Prostate gland (tissue), 2 donors: ENCODE measurements at regions not wholly inside any gene's neighbourhood (a gene's known extent, or its start where the extent isn't known, plus 50 kb on each side); places are given as distances from the start of the nearest gene placed in this dataset.

Experiments used
- DNase-seq: peaks from one replicate; pipeline ENCODE4 v3.0.0-alpha.2; 2019; ENCODE audit warnings: low spot score
- H3K27ac ChIP-seq, 2 donors: fragments of 200-600 bp; sonication (generic); 2 replicates each; pipeline ENCODE4 v1.5.1; 2017 to 2019
- H3K27me3 ChIP-seq: fragments of 200-600 bp; sonication (generic); replicated peaks from 2 replicates; pipeline ENCODE4 v1.5.1; 2019; ENCODE audit not compliant: insufficient read depth
- H3K36me3 ChIP-seq, 2 donors: fragments of 200-600 bp; sonication (generic); 1 replicate in 1 of 2; 2 replicates in 1 of 2; pipeline versions ENCODE4 v1.5.1 to v1.8.1; 2017 to 2019
- H3K4me1 ChIP-seq: fragments of 200-600 bp; sonication (generic); replicated peaks from 2 replicates; pipeline ENCODE4 v1.5.1; 2019
- H3K4me3 ChIP-seq, 2 donors: fragments of 200-600 bp; sonication (generic); 2 replicates each; pipeline ENCODE4 v1.5.1; 2017 to 2019
- H3K9me3 ChIP-seq: fragments of 200-600 bp; sonication (generic); 2 replicates; pipeline ENCODE4 v1.5.1; 2017
- POLR2A ChIP-seq: fragments of 450-650 bp; IDR thresholded peaks from one replicate; pipeline ENCODE4 v1.6.1; 2016; ENCODE audit warnings: antibody characterized with exemption, mild to moderate bottlenecking
- POLR2AphosphoS5 ChIP-seq: sonication (generic); formaldehyde crosslinking; IDR thresholded peaks from one replicate; pipeline ENCODE4 v1.6.1; 2017; ENCODE audit warnings: antibody characterized with exemption
- WGBS: methylation state at CpG from one replicate; pipeline ENCODE4 v1.1.5; 2018; 5-methylcytosine and 5-hydroxymethylcytosine counted together
- intact Hi-C: fragments of 100-400 bp; cut with DNase I; formaldehyde crosslinking; loops from one replicate; pipeline ENCODE4 v1.14.2; 2022
- TF ChIP-seq, protein P1 (sequence below), 4 experiments: fragments of 200-600 bp in 2 of 4; fragments of 450-650 bp in 2 of 4; sonication (generic) in 2 of 4; IDR thresholded peaks; 1 replicate in 3 of 4; 2 replicates in 1 of 4; pipeline ENCODE4 v1.5.1; 2016 to 2019; ENCODE audit warnings: antibody characterized with exemption in 4 of 4, mild to moderate bottlenecking in 2 of 4, moderate library complexity in 2 of 4

DNA sequence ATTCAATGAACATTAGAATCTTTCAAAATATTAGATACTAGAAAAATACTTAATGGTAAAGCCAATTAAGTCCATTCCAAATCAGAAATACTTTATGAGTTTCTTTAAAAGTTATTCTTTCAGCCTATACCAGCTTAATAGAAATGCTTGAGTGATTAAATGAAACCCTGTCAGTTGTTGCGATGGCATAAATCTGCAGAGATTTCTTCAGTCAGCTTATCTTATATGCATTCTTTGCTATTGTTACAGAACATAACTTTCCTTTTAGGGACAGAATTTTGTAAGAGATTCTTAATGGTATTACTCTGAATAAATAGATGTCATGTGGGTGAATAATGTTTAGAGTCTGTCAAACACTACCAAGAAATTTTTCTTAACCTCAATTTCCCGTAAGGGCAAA lies 325.0 kb upstream of the HAND2 start:
- Histone ChIP-seq H3K27me3 (no peaks in the 10 kb centered on the region), H3K4me3 (no peak overlapping the region), H3K4me1 (no peaks in the 10 kb centered on the region), H3K9me3 (no peaks in the 10 kb centered on the region), H3K36me3 (no peaks in the 10 kb centered on the region), H3K27ac (no peak overlapping the region)
- 79% methylated on average over 2 of the region's 2 CpGs for WGBS
- DNase-seq = no peak
- intact Hi-C loops = no loop called here
- TF ChIP-seq, protein P1, sequence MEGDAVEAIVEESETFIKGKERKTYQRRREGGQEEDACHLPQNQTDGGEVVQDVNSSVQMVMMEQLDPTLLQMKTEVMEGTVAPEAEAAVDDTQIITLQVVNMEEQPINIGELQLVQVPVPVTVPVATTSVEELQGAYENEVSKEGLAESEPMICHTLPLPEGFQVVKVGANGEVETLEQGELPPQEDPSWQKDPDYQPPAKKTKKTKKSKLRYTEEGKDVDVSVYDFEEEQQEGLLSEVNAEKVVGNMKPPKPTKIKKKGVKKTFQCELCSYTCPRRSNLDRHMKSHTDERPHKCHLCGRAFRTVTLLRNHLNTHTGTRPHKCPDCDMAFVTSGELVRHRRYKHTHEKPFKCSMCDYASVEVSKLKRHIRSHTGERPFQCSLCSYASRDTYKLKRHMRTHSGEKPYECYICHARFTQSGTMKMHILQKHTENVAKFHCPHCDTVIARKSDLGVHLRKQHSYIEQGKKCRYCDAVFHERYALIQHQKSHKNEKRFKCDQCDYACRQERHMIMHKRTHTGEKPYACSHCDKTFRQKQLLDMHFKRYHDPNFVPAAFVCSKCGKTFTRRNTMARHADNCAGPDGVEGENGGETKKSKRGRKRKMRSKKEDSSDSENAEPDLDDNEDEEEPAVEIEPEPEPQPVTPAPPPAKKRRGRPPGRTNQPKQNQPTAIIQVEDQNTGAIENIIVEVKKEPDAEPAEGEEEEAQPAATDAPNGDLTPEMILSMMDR (IDR thresholded peaks at IDR 0.05) = no peak
- TF ChIP-seq POLR2A = no peak
- TF ChIP-seq POLR2AphosphoS5 = no peak

DNA sequence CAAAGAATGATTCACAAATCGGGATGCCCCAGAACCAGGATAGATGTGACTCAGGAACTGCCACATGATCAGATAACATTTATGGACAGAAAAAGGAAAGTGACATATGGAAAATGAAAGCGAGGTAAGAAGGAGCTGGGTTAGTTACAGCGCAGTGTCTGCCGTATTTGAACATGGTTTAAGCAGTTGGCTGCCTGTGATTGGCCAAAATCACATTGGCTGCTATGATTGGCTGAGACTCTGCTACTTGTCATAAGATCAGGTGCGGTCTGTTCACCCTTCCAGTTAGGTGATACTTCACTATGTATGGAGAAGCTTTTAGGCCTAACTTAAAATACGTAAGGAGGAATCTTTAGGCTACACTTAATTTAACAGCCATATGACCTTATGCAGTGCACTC lies 322.7 kb upstream of the HAND2 start:
- WGBS = 88% methylated on average over 6 of the region's 6 CpGs
- no peaks in the 10 kb centered on the region for H3K36me3 ChIP-seq
- no peak for DNase-seq
- H3K27me3 ChIP-seq = no peaks in the 10 kb centered on the region
- H3K27ac ChIP-seq = no peak overlapping the region
- no peaks in the 10 kb centered on the region for H3K9me3 ChIP-seq
- no peak overlapping the region for H3K4me3 ChIP-seq
- no peaks in the 10 kb centered on the region for H3K4me1 ChIP-seq
- TF ChIP-seq, protein P1 (IDR thresholded peaks at IDR 0.05) = no peak
- TF ChIP-seq POLR2AphosphoS5 = no peak
- TF ChIP-seq POLR2A = no peak
- intact Hi-C loops = no loop called here

DNA sequence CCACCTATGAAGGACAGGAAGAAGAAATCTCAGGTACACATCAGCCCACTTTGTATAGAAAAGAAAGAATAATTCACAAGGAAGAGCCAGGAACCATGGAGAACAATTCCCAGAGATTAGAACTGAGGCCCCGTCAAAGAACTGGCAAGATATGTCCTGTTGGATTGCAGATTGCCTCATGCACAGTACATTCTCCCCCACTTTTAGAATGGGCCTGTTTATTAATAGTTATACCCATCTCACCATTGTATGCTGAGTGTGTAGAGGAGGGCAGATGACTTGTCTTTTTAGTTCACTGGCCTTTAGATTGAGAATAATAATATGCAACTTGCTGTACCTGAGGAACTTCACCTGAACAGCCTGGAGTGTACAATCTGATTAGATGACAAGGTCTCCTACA lies 315.6 kb upstream of the HAND2 start:
- no peak overlapping the region for H3K27ac ChIP-seq
- intact Hi-C loops = no loop called here
- no peak for DNase-seq
- H3K27me3 ChIP-seq = no peaks in the 10 kb centered on the region
- H3K4me1 ChIP-seq = no peaks in the 10 kb centered on the region
- no peaks in the 10 kb centered on the region for H3K36me3 ChIP-seq
- 61% methylated on average over 1 of the region's 1 CpG for WGBS
- no peaks in the 10 kb centered on the region for H3K9me3 ChIP-seq
- no peak for TF ChIP-seq POLR2A
- TF ChIP-seq, protein P1 (IDR thresholded peaks at IDR 0.05) = no peak
- TF ChIP-seq POLR2AphosphoS5 = no peak
- no peak overlapping the region for H3K4me3 ChIP-seq

DNA sequence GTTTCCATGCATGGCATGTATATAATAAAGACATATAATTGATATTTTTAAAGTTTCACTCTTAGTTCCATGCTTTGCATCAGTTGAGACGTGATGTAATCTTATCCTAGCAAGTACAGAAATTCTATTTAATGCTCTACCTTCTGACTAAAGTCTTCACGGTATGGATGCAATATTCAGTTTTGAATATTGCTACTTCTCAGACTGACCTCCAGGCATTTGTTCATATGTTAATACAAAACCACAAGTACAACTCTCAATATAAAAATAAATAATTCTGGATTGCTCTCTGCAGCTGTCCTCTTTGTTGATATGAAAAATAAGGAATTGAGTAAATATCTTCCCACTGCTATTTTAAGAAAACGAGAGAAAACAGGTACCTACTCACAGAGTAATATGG lies 309.8 kb upstream of the HAND2 start:
- TF ChIP-seq, protein P1 (IDR thresholded peaks at IDR 0.05) = no peak
- no peak for TF ChIP-seq POLR2A
- TF ChIP-seq POLR2AphosphoS5 = no peak

GRCh38 chr4:173837517-173837916 lies 307.5 kb upstream of the HAND2 start:
- 89% methylated on average over 3 of the region's 3 CpGs for WGBS
- no peaks in the 10 kb centered on the region for H3K27me3 ChIP-seq
- DNase-seq = no peak
- intact Hi-C loops = no loop called here
- H3K36me3 ChIP-seq = no peaks in the 10 kb centered on the region
- H3K27ac ChIP-seq = no peak overlapping the region
- no peak overlapping the region for H3K4me3 ChIP-seq
- H3K9me3 ChIP-seq = no peaks in the 10 kb centered on the region
- no peak for TF ChIP-seq POLR2A
- no peaks in the 10 kb centered on the region for H3K4me1 ChIP-seq

More for the DNA sequence above, 309.8 kb upstream of the HAND2 start:
- no peaks in the 10 kb centered on the region for H3K9me3 ChIP-seq
- no peak overlapping the region for H3K27ac ChIP-seq
- H3K4me3 ChIP-seq = no peak overlapping the region
- no peaks in the 10 kb centered on the region for H3K27me3 ChIP-seq
- intact Hi-C loops = no loop called here
- no peak for DNase-seq
- no peaks in the 10 kb centered on the region for H3K36me3 ChIP-seq
- WGBS = 82% methylated on average over 3 of the region's 3 CpGs
- H3K4me1 ChIP-seq = no peaks in the 10 kb centered on the region
